ENCODE measurements at regions not wholly inside any gene's neighbourhood (a gene's known extent, or its start where the extent isn't known, plus 50 kb on each side); places are given as distances from the start of the nearest gene placed in this dataset.

- TF ChIP-seq ZNF462 (CRISPR knock-in tag; IDR thresholded peaks at IDR 0.05), result no peak
- TF ChIP-seq CREB1 (CRISPR knock-in tag; IDR thresholded peaks at IDR 0.05; ENCODE audit: low read depth), result no peak
- TF ChIP-seq REST (IDR thresholded peaks at IDR 0.05; ENCODE audit: unreplicated experiment), result no peak
- no peak for TF ChIP-seq POLR2AphosphoS5 (IDR thresholded peaks at IDR 0.05; ENCODE audit: low read depth)
- no peak for TF ChIP-seq STAT1 (IDR thresholded peaks at IDR 0.05; ENCODE audit: unreplicated experiment)
- TF ChIP-seq EZH2phosphoT487 (IDR thresholded peaks at IDR 0.05; ENCODE audit: unreplicated experiment), result no peak
- no peak for TF ChIP-seq EZH2 (IDR thresholded peaks at IDR 0.05; ENCODE audit: low read depth, unreplicated experiment)
- TF ChIP-seq ETS1 (IDR thresholded peaks at IDR 0.05), result no peak
- no peak for TF ChIP-seq ZNF331 (CRISPR knock-in tag; IDR thresholded peaks at IDR 0.05; ENCODE audit: low read depth)
- TF ChIP-seq ZNF114 (CRISPR knock-in tag; IDR thresholded peaks at IDR 0.05), result no peak
Measured at GRCh38 chr5:108623826-108624225, 123.9 kb upstream of the FER start (continued).

Data from GM23338 (cell line).